HG03460 (cell line): ENCODE measurements at regions not wholly inside any gene's neighbourhood (a gene's known extent, or its start where the extent isn't known, plus 50 kb on each side); places are given as distances from the start of the nearest gene placed in this dataset.

Experiments used
- ATAC-seq: cut with Tn5 transposase; IDR thresholded peaks from one replicate; pipeline ENCODE4 v1.9.1; 2021; ENCODE audit not compliant: unreplicated experiment

DNA sequence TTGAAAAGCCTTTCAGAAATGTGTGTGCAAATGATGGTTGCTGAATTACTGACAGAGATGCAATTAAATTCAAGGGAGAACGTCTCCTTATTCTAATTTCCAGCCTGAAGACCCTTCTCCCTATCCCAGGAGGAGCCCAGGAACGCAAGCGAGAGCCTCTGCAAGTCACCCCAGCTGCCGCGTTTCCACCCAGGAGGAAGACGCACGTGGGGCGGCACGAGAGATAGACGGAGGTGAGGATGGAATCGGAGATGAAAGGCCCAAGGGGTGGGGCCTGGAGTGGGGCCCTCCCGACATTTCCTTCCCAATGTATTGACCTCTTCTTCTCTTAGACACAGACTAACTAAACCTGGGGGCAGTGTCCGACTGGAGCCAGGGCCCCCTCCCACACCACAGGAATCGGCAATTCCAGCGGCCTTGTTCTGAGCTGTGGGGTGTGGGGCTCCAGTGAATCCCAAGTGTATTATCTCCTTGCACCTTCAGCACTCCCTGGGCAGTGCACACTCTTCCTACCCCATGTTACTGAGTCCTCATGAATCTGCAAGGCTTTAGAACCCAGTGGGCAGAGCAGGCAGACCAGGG lies 322.5 kb downstream of the AJAP1 start:
- no peak for ATAC-seq

DNA sequence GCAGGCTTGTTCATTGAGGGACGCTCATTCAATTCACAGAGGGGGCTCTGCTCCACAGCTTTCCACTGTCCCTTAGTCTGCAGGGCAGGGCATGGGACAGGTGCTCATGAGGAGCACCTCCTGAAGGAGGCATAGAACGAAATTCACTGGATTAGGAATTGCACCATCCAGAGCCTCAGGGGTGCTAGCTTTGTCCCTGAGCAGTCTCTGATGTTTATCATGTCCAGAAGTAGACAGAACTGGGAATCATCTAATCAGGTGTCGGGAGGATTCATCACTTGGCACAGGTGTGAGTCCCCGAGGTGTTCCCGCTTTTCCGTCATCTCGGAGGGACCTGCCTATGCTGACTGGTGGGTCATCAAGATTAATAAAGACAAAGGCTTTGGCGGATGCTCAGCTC lies 321.4 kb downstream of the AJAP1 start:
- ATAC-seq, result no peak

DNA sequence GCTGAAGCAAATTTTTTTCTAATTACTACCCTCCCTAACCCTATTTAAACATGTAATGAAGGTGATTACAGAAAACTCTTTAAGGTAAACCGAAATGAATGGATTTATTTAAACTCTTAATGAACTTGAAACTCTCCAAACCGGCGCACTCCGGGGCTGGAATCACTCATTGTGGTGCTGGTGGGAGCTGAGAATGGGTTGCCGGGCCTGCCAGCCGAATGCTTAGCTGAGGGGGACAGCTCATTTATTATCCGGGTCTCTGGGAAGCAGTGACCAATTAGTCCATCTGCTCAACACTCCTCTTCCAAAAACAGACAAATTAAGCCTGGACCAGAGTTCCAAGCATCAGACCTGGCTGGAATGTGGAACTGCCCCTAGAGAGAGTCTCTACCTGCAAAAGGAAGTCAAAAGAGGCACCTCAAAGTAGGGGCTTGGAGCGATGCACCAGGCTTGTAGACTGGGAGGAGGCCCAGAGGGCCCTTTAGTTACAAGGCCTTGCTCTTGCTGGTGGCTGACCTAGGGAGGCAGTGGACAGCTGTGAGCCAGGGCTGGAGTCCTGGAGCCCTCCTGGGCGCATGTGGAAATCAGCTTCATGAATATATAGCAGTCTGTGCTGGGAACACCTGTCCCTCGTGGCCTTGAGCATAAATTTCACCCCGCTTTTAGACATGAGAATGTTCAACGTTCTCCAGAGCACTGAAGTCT lies 320.7 kb downstream of the AJAP1 start:
- no peak for ATAC-seq

DNA sequence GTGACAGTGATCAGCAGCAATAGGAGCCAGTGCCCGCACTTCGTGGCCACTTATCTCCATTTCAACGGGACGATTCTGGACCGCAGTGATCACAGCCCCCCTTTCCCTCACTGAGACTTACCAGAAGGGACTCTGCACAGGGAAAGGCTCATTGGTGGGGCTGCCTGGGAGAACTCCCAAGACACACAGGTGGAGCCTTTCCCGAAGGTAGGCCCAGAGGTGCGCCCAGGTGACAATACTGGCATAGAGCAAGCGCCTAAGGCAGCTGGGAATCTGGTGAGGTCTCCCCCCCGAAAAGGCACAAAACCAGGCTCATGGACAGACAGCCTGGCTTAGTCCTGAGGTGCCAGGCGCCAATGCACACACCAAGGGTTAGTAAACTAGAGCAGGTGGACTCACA lies 318.9 kb downstream of the AJAP1 start:
- ATAC-seq, result no peak

DNA sequence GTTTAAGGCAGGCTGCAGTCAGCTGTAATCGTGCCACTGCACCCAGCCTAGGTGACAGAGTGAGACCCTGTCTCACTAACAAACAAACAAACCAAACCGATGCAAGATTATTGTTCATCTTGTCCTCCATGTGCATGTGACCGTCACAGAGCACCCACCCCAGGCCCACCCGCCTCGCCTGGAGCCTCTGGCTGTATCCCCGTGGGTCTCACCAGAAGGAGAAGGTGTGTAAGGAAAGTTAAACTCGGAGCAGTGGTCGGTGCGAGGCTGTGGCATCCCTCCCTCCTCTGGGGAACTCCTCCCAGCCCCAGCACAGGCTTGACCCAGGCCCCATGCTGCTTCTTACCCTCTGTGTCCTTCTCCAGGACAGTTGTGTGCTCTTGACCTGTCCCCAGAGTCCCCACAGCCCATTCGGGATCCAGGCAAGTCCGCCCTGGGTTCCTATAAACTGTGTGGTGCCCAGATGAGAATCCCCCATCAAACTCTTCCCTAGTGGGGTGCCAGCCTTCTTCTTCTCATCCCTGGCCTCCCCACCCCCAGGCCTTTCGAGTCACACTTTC lies 318.4 kb downstream of the AJAP1 start:
- no peak for ATAC-seq

- no peak for ATAC-seq
These were observed 317.3 kb downstream of the AJAP1 start for GRCh38 chr1:4971666-4972065.

DNA sequence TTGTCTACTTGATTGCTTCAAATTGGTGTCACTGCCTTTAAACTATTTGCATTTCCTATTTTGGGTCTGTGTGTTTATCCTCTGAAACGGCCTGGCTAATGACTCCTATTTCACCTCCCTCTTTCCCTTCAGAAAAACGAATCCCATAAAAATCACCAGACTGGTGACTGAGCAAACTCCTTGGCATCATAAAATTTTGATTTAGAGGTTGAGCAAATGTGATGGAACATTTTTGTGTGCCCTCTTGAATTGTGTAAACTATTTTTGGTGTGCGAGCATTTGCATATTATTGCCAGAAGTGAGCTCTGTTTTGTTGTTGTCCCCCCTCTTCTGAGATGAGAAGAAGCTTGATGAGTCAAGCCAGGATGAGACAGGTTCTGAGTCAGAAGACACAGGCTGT lies 316.1 kb downstream of the AJAP1 start:
- ATAC-seq, result no peak

GRCh38 chr1:4969556-4970129 lies 315.2 kb downstream of the AJAP1 start:
- ATAC-seq, result no peak

DNA sequence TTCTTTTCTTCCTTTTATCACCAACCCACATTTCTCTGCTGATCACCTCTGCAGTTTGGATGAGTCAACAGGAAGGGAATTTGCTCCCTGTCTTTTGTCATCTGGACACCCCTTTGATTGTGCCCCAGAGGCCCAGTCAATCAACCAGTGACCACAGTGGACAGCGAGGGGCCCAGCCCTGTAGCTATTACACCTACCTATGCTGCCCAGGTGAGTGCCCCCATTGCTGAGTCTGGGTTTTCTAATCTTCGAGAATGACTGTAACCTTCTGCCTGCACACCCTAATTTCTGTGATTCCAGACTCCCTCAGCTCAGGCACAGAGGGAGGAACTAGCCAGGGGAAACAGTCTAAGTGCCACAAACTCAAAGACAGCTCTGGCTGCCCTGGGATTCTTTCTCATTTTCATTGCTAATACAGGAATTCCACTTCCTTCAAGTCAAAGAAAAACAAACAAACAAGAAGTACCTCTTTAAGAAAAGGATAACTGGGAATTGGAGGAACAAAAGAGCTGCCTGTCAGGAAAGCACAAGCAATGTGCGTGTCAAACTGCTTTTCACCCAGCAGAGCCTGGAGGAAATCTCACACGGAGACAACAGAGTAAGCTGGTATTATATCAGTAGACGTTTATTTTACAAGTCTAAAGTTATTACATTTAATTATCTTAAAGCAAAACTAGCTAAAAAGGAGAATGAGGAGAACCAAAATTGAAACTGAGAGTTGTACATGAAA lies 311.1 kb downstream of the AJAP1 start:
- no peak for ATAC-seq

- ATAC-seq, result no peak
These were observed 310.4 kb downstream of the AJAP1 start for GRCh38 chr1:4964634-4965345.

GRCh38 chr1:4963251-4963650 lies 308.8 kb downstream of the AJAP1 start:
- ATAC-seq, result no peak

- no peak for ATAC-seq
These were observed 308.4 kb downstream of the AJAP1 start for GRCh38 chr1:4962836-4963235.

- no peak for ATAC-seq
These were observed 307.7 kb downstream of the AJAP1 start for GRCh38 chr1:4961935-4962645.

DNA sequence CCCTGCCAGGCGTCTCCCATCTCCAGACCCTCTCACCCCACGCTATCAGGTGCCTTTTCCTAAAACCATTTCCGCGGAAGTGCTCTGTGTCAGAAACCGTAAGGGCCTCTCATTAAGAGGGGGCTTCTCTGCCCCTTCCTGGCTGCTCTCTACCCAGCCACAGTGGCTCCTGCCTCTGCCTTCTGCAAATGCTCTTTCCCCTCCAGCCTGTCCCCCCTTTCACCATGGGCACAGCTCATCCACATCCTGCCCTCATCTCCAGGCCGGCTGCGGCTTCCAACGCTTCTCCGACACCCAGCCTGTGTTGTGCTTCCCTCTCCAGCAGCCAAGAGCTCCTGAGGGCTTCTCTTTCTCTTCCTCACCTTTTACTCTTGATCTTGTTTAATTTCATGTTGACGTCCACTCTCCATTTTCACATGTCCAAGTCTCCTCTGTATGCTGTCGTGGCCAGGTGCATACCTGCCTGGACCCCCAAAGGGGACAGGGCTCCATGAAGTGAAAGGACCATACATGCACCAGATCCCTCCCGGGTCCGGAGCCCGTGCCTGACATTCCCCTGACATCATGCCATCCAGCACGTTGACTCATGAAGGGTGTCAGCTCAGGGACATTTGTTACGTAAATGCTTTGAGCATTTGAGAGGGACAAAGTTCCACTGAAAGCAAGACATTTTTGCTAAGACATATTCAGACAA lies 306.5 kb downstream of the AJAP1 start:
- no peak for ATAC-seq

DNA sequence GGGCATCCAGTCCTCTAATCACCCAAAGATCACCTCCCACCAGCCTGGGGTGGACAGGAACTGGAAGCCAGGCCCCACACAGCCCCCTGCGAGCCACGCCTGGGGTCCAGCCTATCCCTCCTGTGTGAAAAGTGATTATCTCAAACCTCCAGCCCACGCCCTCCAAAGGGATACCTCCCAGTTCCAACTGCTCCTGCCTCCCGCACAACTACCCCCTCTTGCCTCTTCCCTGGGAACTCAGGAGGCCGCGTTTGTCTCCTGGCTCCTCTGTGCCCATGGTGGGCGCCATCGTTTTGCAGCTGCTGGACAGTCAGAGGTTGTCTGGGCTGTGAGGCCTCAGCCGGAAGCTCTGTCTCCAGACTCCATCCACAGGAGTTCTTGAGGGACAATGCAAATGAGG lies 305.9 kb downstream of the AJAP1 start:
- ATAC-seq, result no peak

GRCh38 chr1:4959216-4959615 lies 304.8 kb downstream of the AJAP1 start:
- ATAC-seq, result no peak

GRCh38 chr1:4957027-4957426 lies 302.6 kb downstream of the AJAP1 start:
- ATAC-seq, result no peak

- ATAC-seq, result no peak
These were observed 300.0 kb downstream of the AJAP1 start for GRCh38 chr1:4954392-4954791.

GRCh38 chr1:4951601-4952000 lies 297.2 kb downstream of the AJAP1 start:
- no peak for ATAC-seq

GRCh38 chr1:4946343-4946742 lies 291.9 kb downstream of the AJAP1 start:
- no peak for ATAC-seq
